Fibroblast of lung (primary cell): ENCODE measurements at regions not wholly inside any gene's neighbourhood (a gene's known extent, or its start where the extent isn't known, plus 50 kb on each side); places are given as distances from the start of the nearest gene placed in this dataset.

Experiments used
- DNase-seq, 2 donors: peaks; one replicate each; pipeline versions ENCODE4 v3.0.0 to v3.0.0-alpha.2; 2010; ENCODE audit warnings: low read depth in 2 of 2
- H2AFZ ChIP-seq: 2 replicates; pipeline ENCODE4 v1.5.1; 2012; ENCODE audit warnings: low read length, control low read depth, inconsistent platforms
- H3K27ac ChIP-seq: 2 replicates; pipeline ENCODE4 v1.5.1; 2011; ENCODE audit warnings: low read length, control low read depth; ENCODE audit not compliant: insufficient read depth
- H3K27me3 ChIP-seq: 2 replicates; pipeline ENCODE4 v1.5.1; 2011; ENCODE audit warnings: mild to moderate bottlenecking, low read length; ENCODE audit not compliant: control insufficient read depth, insufficient read depth
- H3K36me3 ChIP-seq: 2 replicates; pipeline ENCODE4 v1.5.1; 2011; ENCODE audit warnings: low read length; ENCODE audit not compliant: control insufficient read depth, insufficient read depth
- H3K4me1 ChIP-seq: 2 replicates; pipeline ENCODE4 v1.5.1; 2011; ENCODE audit warnings: low read length; ENCODE audit not compliant: control insufficient read depth, insufficient read depth; ENCODE audit errors: extremely low read depth
- H3K4me2 ChIP-seq: 2 replicates; pipeline ENCODE4 v1.5.1; 2011; ENCODE audit warnings: low read length, control low read depth; ENCODE audit not compliant: insufficient read depth; ENCODE audit errors: extremely low read depth
- H3K4me3 ChIP-seq, 4 experiments: fragments of 200-600 bp in 1 of 4; sonication (generic) in 1 of 4; replicated peaks in 1 of 4; 2 replicates each; pipeline ENCODE4 v1.5.1; 2011 to 2016; ENCODE audit warnings: low read length in 4 of 4, low read depth in 3 of 4, mild to moderate bottlenecking in 3 of 4, control low read depth in 2 of 4, inconsistent platforms in 1 of 4, mixed read lengths in 1 of 4; ENCODE audit not compliant: insufficient read depth in 1 of 4; ENCODE audit errors: control extremely low read depth in 1 of 4
- H3K79me2 ChIP-seq: 2 replicates; pipeline ENCODE4 v1.5.1; 2012; ENCODE audit warnings: mild to moderate bottlenecking, low read length, inconsistent platforms; ENCODE audit not compliant: control insufficient read depth, insufficient read depth
- H3K9ac ChIP-seq: 2 replicates; pipeline ENCODE4 v1.5.1; 2011; ENCODE audit warnings: mild to moderate bottlenecking, low read length, control low read depth; ENCODE audit not compliant: insufficient read depth
- H3K9me3 ChIP-seq: 2 replicates; pipeline ENCODE4 v1.5.1; 2012; ENCODE audit warnings: low read depth, low read length; ENCODE audit not compliant: control insufficient read depth, insufficient read depth
- H4K20me1 ChIP-seq: 2 replicates; pipeline ENCODE4 v1.5.1; 2011; ENCODE audit warnings: low read length; ENCODE audit not compliant: control insufficient read depth, insufficient read depth; ENCODE audit errors: extremely low read depth
- EZH2 ChIP-seq: IDR thresholded peaks from 2 replicates; pipeline ENCODE4 v1.5.1; 2012; ENCODE audit warnings: low read length, control low read depth, mild to moderate bottlenecking; ENCODE audit errors: missing control alignments
- TF ChIP-seq, protein P1 (sequence below), 2 donors: IDR thresholded peaks in 1 of 2; conservative IDR thresholded peaks in 1 of 2; 1 replicate in 1 of 2; 2 replicates in 1 of 2; pipeline ENCODE4 v1.5.1; 2011 to 2012; ENCODE audit warnings: low read length in 2 of 2, control low read depth in 1 of 2, inconsistent platforms in 1 of 2, low read depth in 1 of 2, mild to moderate bottlenecking in 1 of 2

DNA sequence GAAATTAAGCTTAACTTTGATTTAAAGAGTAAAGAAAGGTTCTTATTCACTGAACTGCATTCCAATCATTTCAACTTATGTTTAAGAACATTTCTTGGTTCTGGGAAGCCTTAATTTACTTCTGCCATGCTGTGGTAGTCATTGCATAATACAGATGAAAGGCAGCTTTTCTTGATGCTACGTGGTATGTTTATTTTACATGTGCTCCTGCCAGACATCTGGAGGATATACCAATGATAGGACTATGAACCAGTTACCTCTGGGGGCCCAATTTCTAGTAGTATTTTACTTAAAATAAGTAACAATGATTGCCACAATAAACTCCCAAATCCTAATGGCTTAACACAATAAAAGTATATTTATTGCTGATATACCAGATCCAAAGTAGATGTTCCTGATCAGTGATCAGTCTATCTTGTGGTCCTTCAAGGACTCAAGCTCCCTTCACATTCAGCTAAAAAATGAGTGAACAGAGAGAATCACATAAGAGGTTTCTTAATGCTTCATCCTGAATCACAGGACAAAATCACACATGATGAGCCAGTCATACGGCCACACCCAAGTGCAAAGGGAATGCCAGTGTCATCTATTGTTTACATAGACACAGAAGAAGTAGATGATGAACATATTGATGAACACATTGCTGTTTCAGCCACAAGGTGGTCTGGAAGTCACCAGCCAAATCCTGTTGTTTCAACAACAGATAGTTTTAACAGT, 56.5 kb upstream of the CCN2 start:
- H2AFZ ChIP-seq: no peak overlapping the region
- peak; percentile 46 to 77 for DNase-seq
- H3K36me3 ChIP-seq: no peaks in the 10 kb centered on the region

DNA sequence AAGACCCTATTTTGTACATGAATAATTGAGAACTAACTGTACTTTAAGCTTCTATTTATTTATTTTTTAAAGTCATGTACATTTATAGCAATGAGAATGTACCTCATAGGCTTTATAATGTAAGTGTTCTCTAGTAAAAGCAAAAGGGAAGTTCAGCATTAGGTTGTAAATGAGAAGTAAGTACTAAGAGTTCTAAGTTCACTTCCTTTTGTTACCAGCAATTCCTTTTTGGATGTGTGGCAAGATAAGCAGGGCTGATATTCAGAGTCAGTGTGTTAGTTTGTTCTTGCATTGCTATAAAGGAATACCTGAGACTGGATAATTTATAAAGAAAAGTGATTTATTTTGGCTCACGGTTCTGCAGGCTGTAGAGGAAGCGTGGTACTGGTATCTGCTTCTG, 54.0 kb upstream of the CCN2 start:
- no peaks in the 10 kb centered on the region for H3K27me3 ChIP-seq
- H4K20me1 ChIP-seq: no peaks in the 10 kb centered on the region
- no peaks in the 10 kb centered on the region for H3K9me3 ChIP-seq
- no peak overlapping the region for H3K4me3 ChIP-seq
- H3K27ac ChIP-seq: no peak overlapping the region
- H3K4me1 ChIP-seq: peaks cover 3% of the 10 kb centered on the region
- no peaks in the 10 kb centered on the region for H3K79me2 ChIP-seq
- TF ChIP-seq EZH2: no peak
- TF ChIP-seq, protein P1, sequence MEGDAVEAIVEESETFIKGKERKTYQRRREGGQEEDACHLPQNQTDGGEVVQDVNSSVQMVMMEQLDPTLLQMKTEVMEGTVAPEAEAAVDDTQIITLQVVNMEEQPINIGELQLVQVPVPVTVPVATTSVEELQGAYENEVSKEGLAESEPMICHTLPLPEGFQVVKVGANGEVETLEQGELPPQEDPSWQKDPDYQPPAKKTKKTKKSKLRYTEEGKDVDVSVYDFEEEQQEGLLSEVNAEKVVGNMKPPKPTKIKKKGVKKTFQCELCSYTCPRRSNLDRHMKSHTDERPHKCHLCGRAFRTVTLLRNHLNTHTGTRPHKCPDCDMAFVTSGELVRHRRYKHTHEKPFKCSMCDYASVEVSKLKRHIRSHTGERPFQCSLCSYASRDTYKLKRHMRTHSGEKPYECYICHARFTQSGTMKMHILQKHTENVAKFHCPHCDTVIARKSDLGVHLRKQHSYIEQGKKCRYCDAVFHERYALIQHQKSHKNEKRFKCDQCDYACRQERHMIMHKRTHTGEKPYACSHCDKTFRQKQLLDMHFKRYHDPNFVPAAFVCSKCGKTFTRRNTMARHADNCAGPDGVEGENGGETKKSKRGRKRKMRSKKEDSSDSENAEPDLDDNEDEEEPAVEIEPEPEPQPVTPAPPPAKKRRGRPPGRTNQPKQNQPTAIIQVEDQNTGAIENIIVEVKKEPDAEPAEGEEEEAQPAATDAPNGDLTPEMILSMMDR (conservative IDR thresholded peaks at IDR 0.05 in 1 of 2, IDR thresholded peaks at IDR 0.05 in 1 of 2; ENCODE audit: low read depth in 1 of 2, low read length in 2 of 2): no peak
- H3K4me2 ChIP-seq: no peak overlapping the region
- DNase-seq: no peak
- no peak overlapping the region for H3K9ac ChIP-seq
- H2AFZ ChIP-seq: no peak overlapping the region
- no peaks in the 10 kb centered on the region for H3K36me3 ChIP-seq

More for the DNA sequence above, 56.5 kb upstream of the CCN2 start:
- Histone ChIP-seq H4K20me1 (no peaks in the 10 kb centered on the region), H3K27me3 (no peaks in the 10 kb centered on the region), H3K4me2 (no peak overlapping the region), H3K9me3 (no peaks in the 10 kb centered on the region), H3K27ac (peak overlapping the region; percentile 18), H3K4me1 (peaks cover 3% of the 10 kb centered on the region), H3K79me2 (no peaks in the 10 kb centered on the region), H3K4me3 (no peak overlapping the region), H3K9ac (no peak overlapping the region)
- TF ChIP-seq, protein P1 (conservative IDR thresholded peaks at IDR 0.05 in 1 of 2, IDR thresholded peaks at IDR 0.05 in 1 of 2; ENCODE audit: low read depth in 1 of 2, low read length in 2 of 2): no peak
- no peak for TF ChIP-seq EZH2

DNA sequence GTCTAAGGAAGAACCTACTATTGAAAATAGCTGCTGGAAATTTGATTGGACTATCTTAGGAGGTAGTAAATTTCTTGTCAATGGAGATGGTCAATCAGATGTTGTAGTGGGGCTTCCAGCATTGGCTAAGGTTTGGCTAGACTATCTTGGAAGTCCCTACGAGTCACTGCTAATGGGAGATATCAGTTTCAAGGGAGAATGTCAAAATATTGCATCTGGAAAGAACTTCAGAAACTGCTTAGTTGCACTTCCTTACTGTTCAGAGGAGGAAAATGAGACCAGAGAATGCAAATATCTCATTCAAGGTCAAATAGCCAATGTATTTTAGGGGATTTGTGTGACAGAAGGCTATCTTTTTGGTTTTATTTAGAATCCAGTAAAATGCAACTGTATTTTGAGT, 53.5 kb upstream of the CCN2 start:
- Histone ChIP-seq H3K9me3 (no peaks in the 10 kb centered on the region), H2AFZ (no peak overlapping the region), H3K9ac (no peak overlapping the region), H3K79me2 (no peaks in the 10 kb centered on the region), H3K36me3 (no peaks in the 10 kb centered on the region), H3K4me2 (no peak overlapping the region), H3K27ac (no peak overlapping the region), H4K20me1 (no peaks in the 10 kb centered on the region), H3K27me3 (no peaks in the 10 kb centered on the region), H3K4me1 (peaks cover 3% of the 10 kb centered on the region), H3K4me3 (no peak overlapping the region)
- peak in 1 of 2 donors; percentile 24 for DNase-seq
- TF ChIP-seq EZH2: no peak
- TF ChIP-seq, protein P1 (conservative IDR thresholded peaks at IDR 0.05 in 1 of 2, IDR thresholded peaks at IDR 0.05 in 1 of 2; ENCODE audit: low read depth in 1 of 2, low read length in 2 of 2): no peak
